AG09309 (cell line): ENCODE measurements at regions not wholly inside any gene's neighbourhood (a gene's known extent, or its start where the extent isn't known, plus 50 kb on each side); places are given as distances from the start of the nearest gene placed in this dataset.

Experiments used
- DNase-seq: peaks from one replicate; pipeline ENCODE4 v3.0.0-alpha.2; 2010; ENCODE audit warnings: low read depth
- H3K4me3 ChIP-seq: 2 replicates; pipeline ENCODE4 v1.5.1; 2011; ENCODE audit warnings: mild to moderate bottlenecking, low read depth, low read length, moderate library complexity; ENCODE audit not compliant: control insufficient read depth
- CTCF ChIP-seq: IDR thresholded peaks from 2 replicates; pipeline ENCODE4 v1.5.1; 2011; ENCODE audit warnings: mild to moderate bottlenecking, low read depth, low read length, inconsistent platforms; ENCODE audit not compliant: insufficient read depth, control insufficient read depth; ENCODE audit errors: missing control alignments

- H3K4me3 ChIP-seq = no peak overlapping the region
Measured at GRCh38 chr5:58143727-58144126, 316.2 kb downstream of the PLK2 start.

GRCh38 chr5:58143181-58143580 lies 316.7 kb downstream of the PLK2 start:
- TF ChIP-seq CTCF = no peak
- H3K4me3 ChIP-seq = no peak overlapping the region
- DNase-seq = no peak

More at GRCh38 chr5:58143727-58144126, 316.2 kb downstream of the PLK2 start:
- no peak for TF ChIP-seq CTCF
- no peak for DNase-seq

- no peak for TF ChIP-seq CTCF
- no peak overlapping the region for H3K4me3 ChIP-seq
- DNase-seq = no peak
Measured at GRCh38 chr5:58138791-58139190, 321.1 kb downstream of the PLK2 start.

GRCh38 chr5:58136406-58136805 lies 323.5 kb downstream of the PLK2 start:
- no peak for TF ChIP-seq CTCF
- no peak for DNase-seq
- no peak overlapping the region for H3K4me3 ChIP-seq

GRCh38 chr5:58135571-58136335 lies 324.1 kb downstream of the PLK2 start:
- H3K4me3 ChIP-seq = no peak overlapping the region
- no peak for TF ChIP-seq CTCF
- peak; percentile 11 for DNase-seq

GRCh38 chr5:58133631-58134296 lies 326.1 kb downstream of the PLK2 start:
- no peak overlapping the region for H3K4me3 ChIP-seq
- DNase-seq = peak; percentile 77
- TF ChIP-seq CTCF = no peak
